Frontal cortex (tissue), 3 donors: ENCODE measurements at regions not wholly inside any gene's neighbourhood (a gene's known extent, or its start where the extent isn't known, plus 50 kb on each side); places are given as distances from the start of the nearest gene placed in this dataset.
"Not testable (repeated sequence)": the region's sequence is repeated elsewhere in the genome, so short reads cannot be mapped to it uniquely, and the experiment has no call there.

ENCODE experiments used
- DNase-seq, 2 donors: peaks; one replicate each; pipeline ENCODE4 v3.0.0; 2012; ENCODE audit warnings: low spot score in 2 of 2
- FAIRE-seq: peaks from 2 replicates; lab custom pipeline; 2012; peaks lifted over from hg19 to GRCh38; lab: Jason Lieb, UNC
- donor health status: control.
- donor health status: control.
- donor health status: control.

DNA sequence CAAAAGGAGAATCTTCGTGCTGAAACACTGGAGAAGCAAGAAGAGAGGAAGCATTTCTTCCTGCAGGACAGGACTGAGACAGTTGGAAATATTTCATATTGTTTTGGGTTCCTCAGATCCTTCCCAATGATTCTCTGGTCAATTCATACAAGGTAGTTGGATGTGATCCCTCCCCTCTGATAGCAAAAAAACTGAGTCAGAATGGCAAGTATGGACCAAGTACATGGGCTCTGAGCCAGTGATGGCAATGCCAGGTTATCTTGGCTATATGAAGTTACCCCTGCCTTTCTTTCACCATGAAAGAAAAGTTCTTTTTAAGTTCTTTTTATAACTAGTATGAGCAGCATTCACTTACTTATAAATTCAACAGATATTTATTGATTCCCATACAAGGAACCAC is 124.4 kb upstream of the PTPRZ1 start:
- DNase-seq (no peak), FAIRE-seq (no peak)

DNA sequence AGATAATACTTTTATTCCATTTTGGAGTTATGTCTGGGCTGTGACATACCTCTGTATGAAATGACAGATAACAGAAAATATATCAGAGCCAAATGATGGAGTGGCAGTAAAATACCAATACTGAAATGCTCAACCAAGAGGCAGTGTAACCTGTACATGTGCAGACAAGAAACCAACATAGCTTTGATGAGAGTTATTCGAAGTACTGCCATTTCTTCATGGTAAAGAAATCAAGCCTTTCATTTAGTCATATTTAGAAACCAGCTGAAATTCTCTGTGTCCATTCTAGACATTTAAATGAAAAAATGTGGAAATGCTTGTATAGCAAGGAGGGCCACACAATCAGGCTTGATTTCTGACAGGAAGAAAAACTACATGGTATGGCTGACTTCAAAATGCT is 127.1 kb upstream of the PTPRZ1 start:
- no peak for FAIRE-seq
- no peak for DNase-seq

DNA sequence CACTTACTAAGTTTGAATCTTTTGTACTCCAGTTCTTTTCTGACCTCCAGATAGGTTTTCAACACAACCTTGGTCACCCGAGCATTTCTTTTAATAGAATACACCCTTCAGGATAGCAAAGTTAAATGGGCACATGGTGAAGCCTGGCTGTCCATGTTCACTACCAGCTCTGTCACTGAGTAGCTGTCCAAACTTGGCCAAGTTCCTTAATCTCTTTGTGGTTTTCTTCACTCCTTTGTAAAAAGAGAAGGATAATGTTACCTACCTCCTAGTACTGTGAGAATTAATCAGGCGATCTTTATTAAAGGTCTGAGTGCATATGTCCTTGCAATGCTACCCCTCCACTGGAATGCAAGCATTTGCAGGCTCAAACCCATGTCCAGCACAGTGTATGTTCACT is 128.1 kb upstream of the PTPRZ1 start:
- DNase-seq (no peak), FAIRE-seq (no peak)

DNA sequence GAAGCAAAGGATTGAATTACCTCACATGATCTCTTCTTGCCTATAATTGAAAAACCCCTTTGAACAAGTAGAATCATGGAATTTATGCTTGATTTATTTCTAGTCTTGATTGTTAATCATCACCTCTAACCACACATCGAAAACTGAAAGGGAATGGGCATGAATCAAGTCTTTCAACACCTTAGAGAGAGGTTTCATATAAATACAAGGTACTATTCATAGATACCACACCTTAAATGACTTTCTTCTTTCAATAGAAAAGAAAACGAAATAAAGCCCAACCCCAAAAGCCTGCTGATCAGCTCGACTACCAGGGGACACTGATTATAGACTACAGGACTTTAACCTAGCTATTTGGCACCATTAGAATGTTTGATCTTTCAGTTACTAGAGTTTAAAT is 128.6 kb upstream of the PTPRZ1 start:
- FAIRE-seq (no peak), DNase-seq (no peak)

DNA sequence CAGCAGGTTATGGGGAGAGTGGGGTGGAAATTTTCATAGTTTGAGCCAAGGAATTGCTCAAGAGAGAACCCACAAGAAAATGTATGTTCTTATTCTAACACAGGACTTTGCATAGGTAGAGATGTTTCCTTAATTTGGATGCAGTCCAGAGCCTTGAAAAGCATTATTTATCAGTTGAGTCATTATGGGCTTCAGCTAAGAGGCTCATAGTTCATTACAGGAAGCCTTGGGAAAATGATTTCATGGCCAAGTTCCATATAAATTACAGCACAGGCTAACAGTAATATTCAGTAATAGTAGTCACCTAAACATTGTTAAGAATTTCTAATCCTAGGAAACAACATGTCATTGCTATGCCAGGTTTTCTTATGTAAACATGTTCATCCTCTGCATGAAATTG is 131.1 kb upstream of the PTPRZ1 start:
- FAIRE-seq (no peak), DNase-seq (no peak)

DNA sequence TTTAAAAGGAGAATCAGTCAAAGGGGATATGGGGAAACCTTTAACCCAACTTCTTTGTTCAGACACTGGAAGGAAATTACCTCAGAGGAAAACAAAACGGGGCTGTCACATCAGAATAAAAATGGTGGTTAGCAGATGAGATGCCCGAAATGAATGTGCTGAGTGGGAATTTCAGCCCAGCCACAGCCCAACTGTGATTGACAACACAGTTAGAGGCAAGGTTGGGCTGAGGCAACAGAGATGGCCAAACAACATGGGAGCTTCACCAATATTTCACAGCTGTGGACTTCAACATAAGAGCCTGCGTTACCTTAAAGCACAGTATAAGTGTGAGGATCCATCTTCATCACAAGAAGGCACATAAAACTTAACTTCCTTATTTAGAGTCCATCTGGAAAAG is 133.5 kb upstream of the PTPRZ1 start:
- FAIRE-seq (no peak), DNase-seq (no peak)

DNA sequence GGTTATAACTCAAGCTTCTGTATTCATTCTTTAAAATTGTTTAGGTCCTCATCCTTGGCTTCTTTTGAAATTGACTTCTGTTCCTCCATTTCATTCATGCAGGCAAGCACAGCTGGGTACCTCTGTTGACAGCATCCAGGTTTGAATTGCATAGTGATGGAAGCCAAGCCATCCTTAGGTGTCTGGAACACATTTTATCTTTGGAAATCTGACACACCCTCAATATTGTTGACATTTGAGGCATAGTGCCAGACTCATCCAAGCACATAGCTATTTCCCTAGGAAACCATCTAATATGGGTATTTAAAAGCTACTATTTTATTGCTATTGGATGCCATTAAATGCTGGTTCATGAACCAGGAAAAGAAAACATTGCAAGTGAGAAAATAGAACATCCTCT is 142.1 kb upstream of the PTPRZ1 start:
- no peak for FAIRE-seq
- DNase-seq: no peak

DNA sequence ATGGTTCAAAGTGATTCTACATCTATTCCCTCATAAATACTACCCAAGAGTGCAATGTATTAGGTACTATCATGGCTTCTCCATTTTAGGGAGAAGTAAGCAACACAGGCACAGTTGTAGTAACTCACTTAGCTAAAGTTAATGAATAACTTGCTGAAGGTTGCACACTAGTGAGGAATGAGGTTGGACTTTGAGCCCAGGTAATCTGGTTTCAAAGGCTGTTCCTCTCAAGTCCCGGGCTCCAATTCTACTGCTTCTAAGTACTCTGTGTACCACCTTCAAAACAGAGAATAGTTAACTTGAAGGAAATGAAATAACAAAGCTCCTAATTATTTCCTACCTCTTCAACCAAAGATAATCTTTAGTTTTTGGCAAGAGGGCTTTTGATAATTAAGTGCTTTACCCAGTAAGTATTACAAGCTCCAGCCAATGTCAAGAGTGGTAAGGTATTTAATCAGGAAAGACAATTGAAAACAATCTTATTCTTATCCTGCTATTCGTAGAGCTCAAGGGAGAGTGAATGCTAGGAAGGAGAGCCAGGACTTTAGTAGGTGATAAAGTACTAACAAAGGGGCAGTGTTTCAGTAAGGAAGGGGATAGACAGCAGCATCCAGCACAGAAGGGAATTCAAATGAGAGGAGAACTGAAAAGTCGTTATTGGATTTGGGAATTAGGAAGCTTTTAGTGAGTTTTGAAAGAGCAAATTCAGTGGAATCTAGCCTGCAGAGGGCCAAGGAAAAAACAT is 158.2 kb upstream of the PTPRZ1 start:
- DNase-seq (no peak), FAIRE-seq (no peak)

DNA sequence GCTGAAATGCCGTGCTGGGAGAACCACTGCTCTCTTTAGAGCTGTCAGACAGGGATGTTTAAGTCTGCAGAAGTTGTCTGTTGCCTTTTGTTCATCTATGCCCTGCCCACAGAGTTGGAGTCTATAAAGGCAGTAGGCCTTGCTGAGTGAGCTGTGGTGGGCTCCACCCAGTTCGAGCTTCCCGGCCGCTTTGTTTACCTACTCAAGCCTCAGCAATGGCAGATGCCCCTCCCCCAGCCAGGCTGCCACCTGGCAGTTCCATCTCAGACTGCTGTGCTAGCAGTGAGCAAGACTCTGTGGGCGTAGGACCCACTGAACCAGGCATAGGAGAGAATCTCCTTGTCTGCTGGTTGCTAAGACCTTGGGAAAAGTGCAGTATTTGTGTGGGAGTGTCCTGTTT is 160.0 kb upstream of the PTPRZ1 start:
- FAIRE-seq, DNase-seq: not testable (repeated sequence)

DNA sequence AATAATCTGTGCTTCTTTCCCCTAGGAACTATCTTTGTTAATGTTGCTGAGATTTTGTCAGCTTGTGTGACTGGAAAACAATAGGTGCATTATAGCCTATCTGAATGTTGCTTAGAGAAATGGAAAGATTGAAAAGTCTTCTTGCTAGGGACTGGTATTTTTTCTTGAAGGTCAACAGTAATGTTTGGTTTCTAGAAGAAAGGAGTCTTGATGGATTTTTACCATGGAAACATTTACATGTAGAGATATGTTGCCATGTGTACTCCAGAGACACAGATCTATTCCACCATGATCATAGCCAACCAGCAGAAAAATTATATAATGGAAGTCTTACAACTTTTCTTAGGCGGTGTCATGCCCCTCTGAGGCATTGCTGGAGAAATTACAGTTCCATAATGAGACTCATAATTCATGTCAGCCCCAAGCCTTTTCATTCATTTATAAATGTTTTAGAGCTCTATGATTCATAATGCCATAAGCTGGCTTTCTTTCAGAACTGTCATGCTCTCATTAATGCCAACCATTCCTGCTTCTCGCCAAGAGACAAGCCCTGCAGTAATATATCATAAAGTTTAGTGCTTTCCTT is 175.1 kb upstream of the PTPRZ1 start:
- FAIRE-seq (no peak), DNase-seq (no peak)

DNA sequence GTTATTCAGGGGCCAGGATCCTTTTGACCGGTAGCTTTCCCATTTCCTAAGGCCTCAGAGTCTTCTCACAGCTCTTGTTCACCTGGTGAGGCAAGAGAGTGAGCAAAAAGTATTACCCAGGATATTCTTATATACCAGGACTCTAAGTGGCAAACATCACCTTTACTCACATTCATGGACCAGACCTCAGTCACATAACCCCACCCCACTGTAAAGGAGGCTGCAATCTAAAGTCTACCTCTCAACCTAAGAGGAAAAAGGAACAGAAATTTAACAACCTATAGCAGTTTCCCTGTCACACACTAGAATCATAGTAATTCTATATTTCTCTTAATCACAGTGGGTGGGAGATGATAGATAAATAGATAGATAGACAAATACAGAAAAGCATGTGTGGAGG is 176.0 kb upstream of the PTPRZ1 start:
- no peak for FAIRE-seq
- no peak for DNase-seq

DNA sequence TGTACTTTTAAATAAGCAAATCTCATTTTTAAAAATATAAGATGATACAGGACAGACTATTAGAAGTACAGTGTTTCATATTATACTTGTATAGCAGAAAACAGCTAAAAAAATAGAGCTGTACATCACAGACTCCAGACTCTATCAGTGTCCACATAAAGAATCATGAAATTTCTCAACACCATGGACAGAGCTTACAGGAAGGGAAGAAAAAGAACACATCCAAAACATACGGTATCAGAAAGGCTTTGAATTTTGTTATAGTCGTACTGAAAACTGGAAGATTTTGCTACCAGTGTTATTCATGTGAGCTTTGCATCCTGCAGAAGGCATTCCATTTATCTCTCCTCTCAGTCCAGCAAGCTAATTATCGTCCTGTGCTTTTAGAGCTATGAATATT is 183.2 kb upstream of the PTPRZ1 start:
- FAIRE-seq (no peak), DNase-seq (no peak)

DNA sequence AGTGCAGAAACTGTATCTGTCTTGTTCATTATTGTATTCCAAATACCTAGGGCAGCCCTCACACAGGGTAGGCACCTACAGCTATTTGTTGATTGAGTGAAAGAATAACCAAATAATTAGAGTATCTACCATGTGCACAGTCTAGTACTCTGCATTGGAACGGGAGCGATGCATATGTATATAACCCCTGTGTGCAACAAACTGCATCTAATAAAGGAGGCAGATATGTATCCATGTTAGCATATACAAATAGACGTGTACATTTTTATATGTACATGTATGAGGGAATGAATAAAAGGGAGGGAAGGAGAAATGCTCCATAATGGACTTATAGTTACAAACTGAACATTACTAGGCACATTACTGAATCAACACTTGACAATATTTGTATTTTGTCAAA is 191.3 kb upstream of the PTPRZ1 start:
- FAIRE-seq: no peak
- DNase-seq: no peak

DNA sequence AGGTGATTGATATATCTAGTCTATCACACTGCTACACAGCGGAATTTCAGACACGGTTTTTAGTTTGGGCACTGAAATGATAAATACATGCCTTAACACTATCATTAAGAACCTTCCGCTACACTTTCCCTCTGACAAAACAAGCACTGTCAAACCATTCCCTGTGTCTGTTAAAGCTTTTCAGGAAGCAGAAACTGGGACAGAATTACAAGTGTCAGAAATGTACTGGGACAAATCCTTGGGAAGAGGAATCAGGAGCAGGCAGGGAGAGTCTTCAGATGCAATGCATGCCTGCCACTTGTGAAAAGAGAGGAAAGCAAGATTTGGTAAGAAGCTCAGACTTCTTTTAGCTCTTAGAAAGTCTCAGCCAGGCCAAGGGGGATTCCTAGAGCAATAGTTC is 196.8 kb upstream of the PTPRZ1 start:
- no peak for DNase-seq

DNA sequence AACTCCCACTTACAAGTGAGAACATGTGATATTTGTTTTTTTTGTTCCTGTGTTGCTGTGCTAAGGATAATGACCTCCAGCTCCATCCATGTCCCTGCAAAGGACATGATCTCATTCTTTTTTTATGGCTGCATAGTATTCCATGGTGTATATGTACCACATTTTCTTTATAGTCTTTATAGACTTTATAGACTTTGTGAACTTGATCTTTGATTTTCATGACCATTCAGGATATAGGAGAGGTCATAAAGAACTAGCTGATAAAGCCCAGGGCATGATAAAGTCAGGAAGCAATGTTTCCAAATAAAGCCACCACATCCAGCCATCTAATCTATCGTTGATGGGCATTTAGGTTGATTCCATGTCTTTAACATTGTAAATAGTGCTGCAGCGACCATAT is 198.5 kb upstream of the PTPRZ1 start:
- not testable (repeated sequence) for FAIRE-seq

More for the DNA sequence above, 196.8 kb upstream of the PTPRZ1 start:
- no peak for FAIRE-seq

DNA sequence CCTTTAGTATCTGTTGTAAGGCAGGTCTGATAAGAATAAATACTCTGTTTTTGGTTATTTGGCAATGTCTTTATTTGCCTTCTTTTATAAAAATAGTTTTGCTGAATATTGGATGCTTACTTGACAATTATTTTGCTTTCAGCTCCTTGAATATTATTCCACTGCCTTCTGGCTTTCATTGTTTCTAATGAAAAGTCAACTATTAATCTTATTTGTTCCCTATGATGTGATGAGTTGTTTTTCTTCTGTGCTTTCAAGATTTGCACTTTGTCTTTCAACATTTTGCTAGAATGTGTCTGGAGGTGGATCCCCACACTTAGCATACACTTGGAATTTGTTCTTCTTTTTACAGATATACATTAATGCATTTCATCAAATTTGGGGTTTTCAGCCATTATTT is 203.8 kb upstream of the PTPRZ1 start:
- no peak for DNase-seq
- no peak for FAIRE-seq

More for the DNA sequence above, 198.5 kb upstream of the PTPRZ1 start:
- not testable (repeated sequence) for DNase-seq

DNA sequence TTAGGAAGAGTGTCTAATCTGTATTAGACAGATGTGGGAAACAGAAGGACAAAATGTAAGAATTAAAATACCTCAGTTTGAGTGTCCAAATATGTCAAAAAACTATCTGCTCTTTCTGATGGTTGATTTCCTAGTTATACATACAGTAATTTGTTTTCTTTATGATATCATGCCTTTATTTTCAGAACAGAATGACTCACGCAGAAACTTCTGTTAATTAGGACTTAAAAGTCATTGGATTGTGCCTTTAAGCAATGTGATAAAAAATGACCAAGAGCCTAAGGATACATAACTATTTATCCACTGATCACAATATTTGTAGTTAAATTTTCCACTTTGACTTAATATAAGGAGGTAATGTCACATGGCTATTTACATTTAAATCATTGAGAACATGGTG is 206.7 kb upstream of the PTPRZ1 start:
- no peak for FAIRE-seq
- DNase-seq: no peak

DNA sequence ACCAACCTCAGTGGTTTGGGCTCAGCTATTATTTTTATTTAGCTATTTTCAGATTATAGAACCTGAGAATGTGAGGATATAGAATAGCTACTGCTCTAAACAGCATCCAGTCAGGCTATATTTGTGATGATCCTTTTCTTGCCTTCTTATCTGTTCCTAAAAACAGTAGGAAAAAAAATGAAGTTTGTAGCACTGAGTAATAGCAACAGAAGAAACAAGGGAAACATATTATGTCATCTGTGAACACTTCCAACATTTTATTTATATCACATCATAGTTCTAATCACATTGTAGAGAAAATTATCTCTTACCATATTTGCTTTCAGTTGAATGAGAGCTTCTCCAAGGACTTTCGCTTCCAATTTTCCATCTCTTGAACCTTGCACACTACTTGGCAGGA is 229.6 kb upstream of the PTPRZ1 start:
- FAIRE-seq: no peak
- DNase-seq: no peak

DNA sequence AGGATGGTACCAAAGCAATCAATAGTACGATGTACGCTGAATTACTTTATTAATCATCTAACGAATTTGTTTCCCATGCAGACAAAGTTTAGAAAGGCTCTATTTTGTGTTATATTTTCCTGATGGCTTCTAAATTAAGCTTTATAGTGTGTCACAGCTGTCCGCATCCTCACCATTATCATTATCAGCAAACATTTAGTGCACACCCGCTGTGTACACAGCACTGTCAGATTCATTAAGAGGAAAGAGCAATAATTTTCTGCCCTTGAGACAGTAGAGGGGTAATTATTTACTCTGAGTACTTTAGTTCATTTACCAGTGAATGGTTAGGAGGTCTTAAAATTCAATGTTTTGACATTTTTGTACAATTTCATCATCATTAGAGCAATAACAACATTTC is 233.3 kb upstream of the PTPRZ1 start:
- DNase-seq (no peak), FAIRE-seq (no peak)

DNA sequence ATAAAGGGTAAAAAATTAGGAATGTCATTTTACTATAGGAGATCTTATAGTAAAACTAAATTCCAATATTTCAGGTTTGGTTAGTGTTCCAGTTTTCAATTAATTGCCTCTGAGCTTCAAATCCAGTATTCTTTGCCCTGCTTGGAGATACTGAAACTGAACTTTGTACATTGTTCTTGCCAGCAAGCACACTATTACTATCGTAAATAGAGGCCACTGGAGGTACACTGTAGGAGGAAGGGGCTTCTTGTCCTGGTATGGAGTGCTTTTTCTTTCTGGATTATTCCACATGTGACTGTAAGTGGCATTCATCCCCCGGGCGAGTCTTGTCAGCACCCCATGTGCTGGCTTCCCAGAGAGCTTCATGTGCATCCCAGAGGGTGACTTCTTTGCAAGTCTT is 234.7 kb upstream of the PTPRZ1 start:
- DNase-seq (no peak), FAIRE-seq (no peak)

DNA sequence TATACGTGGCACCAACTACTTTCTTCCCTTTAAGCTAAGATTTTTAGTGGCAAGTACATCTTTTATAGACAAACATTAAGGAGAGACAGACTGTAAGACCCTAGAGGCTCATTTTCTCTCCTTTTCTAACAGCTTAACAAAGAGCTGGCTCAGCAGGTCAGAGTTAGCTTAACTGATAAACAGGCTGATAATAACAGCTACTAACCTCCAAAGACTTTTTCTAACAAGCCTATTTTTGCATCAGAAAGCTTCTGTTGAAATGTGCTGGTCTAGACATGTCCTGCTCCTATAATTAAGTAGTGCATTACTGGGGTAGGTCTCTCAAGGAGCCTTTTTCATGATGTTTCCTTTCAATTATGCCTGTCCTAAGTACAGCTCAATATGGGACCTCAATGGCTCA is 238.2 kb upstream of the FAM3C start:
- DNase-seq: no peak
- no peak for FAIRE-seq

DNA sequence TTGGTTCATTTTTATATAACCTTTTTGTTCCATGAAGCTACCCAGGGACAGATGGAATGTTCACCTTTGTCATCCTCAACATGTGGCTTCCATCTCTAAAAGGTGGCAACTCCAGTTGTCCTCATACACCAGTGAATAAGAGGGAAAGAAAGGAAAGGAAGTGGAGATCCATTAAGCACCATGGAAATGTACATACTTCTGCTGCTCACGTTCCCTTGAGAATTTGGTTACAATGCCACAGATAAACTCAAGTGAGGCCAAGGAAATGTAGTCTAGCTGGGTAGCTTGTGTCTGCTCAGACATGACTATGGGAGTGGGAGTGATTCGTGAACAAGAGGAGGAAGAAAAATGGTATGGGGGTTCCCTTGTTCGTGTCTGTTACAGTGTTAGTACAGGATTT is 237.1 kb upstream of the FAM3C start:
- DNase-seq (no peak), FAIRE-seq (no peak)
